IMR-90 (cell line): ENCODE measurements at regions not wholly inside any gene's neighbourhood (a gene's known extent, or its start where the extent isn't known, plus 50 kb on each side); places are given as distances from the start of the nearest gene placed in this dataset.

Source experiments
- ATAC-seq: fragments of 200-7000 bp; cut with Tn5 transposase; 2 replicates; pipeline ENCODE4 v1.9.1; 2020; ENCODE audit warnings: low read depth, mild to moderate bottlenecking, moderate library complexity
- BruUV-seq: library from RNA; stranded (reverse); fragments of 400-500 nt; replicated peaks from 2 replicates; lab custom pipeline; 2021; lab: Mats Ljungman, UMichigan
- CTCF ChIA-PET: fragments of 300-600 bp; formaldehyde crosslinking; extraction: SDS; loops from one replicate; lab custom pipeline; 2021; ENCODE audit warnings: antibody characterized with exemption; lab: Yijun Ruan, JAX
- POLR2A ChIA-PET: fragments of 300-600 bp; sonication (Branson Sonifier 250); formaldehyde crosslinking; loops from one replicate; lab custom pipeline; 2022; ENCODE audit warnings: antibody characterized with exemption; ENCODE audit not compliant: unreplicated experiment; lab: Charles Lee
- DNase-seq: peaks from one replicate; pipeline ENCODE4 v3.0.0; 2013
- H2AFZ ChIP-seq: replicated peaks from 2 replicates; pipeline ENCODE3; 2013; ENCODE audit warnings: low read length, mild to moderate bottlenecking; ENCODE audit not compliant: poor library complexity
- H2AK5ac ChIP-seq: 2 replicates; pipeline ENCODE4 v1.6.1; 2013; ENCODE audit warnings: low read depth, low read length, inconsistent platforms
- H2AK9ac ChIP-seq: replicated peaks from 2 replicates; pipeline ENCODE3; 2013; ENCODE audit warnings: mild to moderate bottlenecking, low read depth, low read length, moderate library complexity; ENCODE audit not compliant: poor library complexity
- H2BK120ac ChIP-seq: 2 replicates; pipeline ENCODE4 v1.6.1; 2013; ENCODE audit warnings: low read depth, low read length, inconsistent platforms
- H2BK15ac ChIP-seq: 3 replicates; pipeline ENCODE4 v1.6.1; 2013; ENCODE audit warnings: low read depth, low read length, inconsistent platforms
- H2BK20ac ChIP-seq: 2 replicates; pipeline ENCODE4 v1.6.1; 2013; ENCODE audit warnings: low read depth, mild to moderate bottlenecking, inconsistent platforms, low read length, moderate library complexity
- H2BK5ac ChIP-seq: 2 replicates; pipeline ENCODE4 v1.6.1; 2013; ENCODE audit warnings: mild to moderate bottlenecking, low read depth, low read length, inconsistent platforms; ENCODE audit not compliant: poor library complexity, severe bottlenecking
- H3K14ac ChIP-seq: replicated peaks from 2 replicates; pipeline ENCODE4 v1.6.1; 2013; ENCODE audit warnings: low read depth, low read length, inconsistent platforms
- H3K18ac ChIP-seq: 2 replicates; pipeline ENCODE4 v1.6.1; 2013; ENCODE audit warnings: low read depth, low read length, control low read depth
- H3K23ac ChIP-seq: 2 replicates; pipeline ENCODE4 v1.6.1; 2013; ENCODE audit warnings: low read depth, low read length, inconsistent platforms
- H3K27ac ChIP-seq: 2 replicates; pipeline ENCODE4 v1.5.1; 2013; ENCODE audit warnings: mild to moderate bottlenecking, control low read depth, low read length; ENCODE audit not compliant: insufficient read depth
- H3K27me3 ChIP-seq: 2 replicates; pipeline ENCODE4 v1.6.1; 2013; ENCODE audit warnings: low read length; ENCODE audit not compliant: control insufficient read depth, insufficient read depth
- H3K36me3 ChIP-seq: 2 replicates; pipeline ENCODE4 v1.6.1; 2013; ENCODE audit warnings: low read length, mixed read lengths; ENCODE audit not compliant: control insufficient read depth, insufficient read depth
- H3K4ac ChIP-seq: 2 replicates; pipeline ENCODE4 v1.6.1; 2013; ENCODE audit warnings: low read depth, low read length, inconsistent platforms
- H3K4me1 ChIP-seq: 2 replicates; pipeline ENCODE4 v1.6.1; 2013; ENCODE audit warnings: low read length, mixed read lengths; ENCODE audit not compliant: control insufficient read depth, insufficient read depth
- H3K4me2 ChIP-seq: 2 replicates; pipeline ENCODE4 v1.6.1; 2013; ENCODE audit warnings: low read depth, mild to moderate bottlenecking, control low read depth, low read length, moderate library complexity
- H3K4me3 ChIP-seq: 2 replicates; pipeline ENCODE4 v1.5.1; 2013; ENCODE audit warnings: low read depth, mild to moderate bottlenecking, control low read depth, low read length, moderate library complexity; ENCODE audit not compliant: insufficient read depth
- H3K56ac ChIP-seq: 2 replicates; pipeline ENCODE4 v1.6.1; 2013; ENCODE audit warnings: low read length, inconsistent platforms; ENCODE audit not compliant: insufficient read depth; ENCODE audit errors: extremely low read depth
- H3K79me1 ChIP-seq, 2 experiments: 2 replicates each; pipeline ENCODE4 v1.6.1; 2013; ENCODE audit warnings: low read length in 2 of 2, inconsistent platforms in 1 of 2, low read depth in 1 of 2
- H3K9ac ChIP-seq: 2 replicates; pipeline ENCODE4 v1.6.1; 2013; ENCODE audit warnings: low read depth, low read length, control low read depth
- H3K9me1 ChIP-seq: 2 replicates; pipeline ENCODE4 v1.6.1; 2013; ENCODE audit warnings: low read length, inconsistent platforms; ENCODE audit not compliant: insufficient read depth
- H3K9me3 ChIP-seq: 2 replicates; pipeline ENCODE4 v1.6.1; 2013; ENCODE audit warnings: low read length; ENCODE audit not compliant: control insufficient read depth, insufficient read depth
- H4K20me1 ChIP-seq: 2 replicates; pipeline ENCODE4 v1.6.1; 2013; ENCODE audit warnings: low read length, inconsistent platforms; ENCODE audit not compliant: insufficient read depth
- H4K5ac ChIP-seq: 2 replicates; pipeline ENCODE4 v1.6.1; 2013; ENCODE audit warnings: mild to moderate bottlenecking, low read depth, low read length, control low read depth
- H4K8ac ChIP-seq, 2 experiments: 2 replicates each; pipeline ENCODE4 v1.6.1; 2013; ENCODE audit warnings: low read depth in 2 of 2, low read length in 2 of 2, control low read depth in 1 of 2, inconsistent platforms in 1 of 2
- H4K91ac ChIP-seq: 2 replicates; pipeline ENCODE4 v1.6.1; 2013; ENCODE audit warnings: low read depth, low read length, inconsistent platforms; ENCODE audit not compliant: insufficient read depth
- BHLHE40 ChIP-seq: fragments of 150-350 bp; IDR thresholded peaks from 2 replicates; pipeline ENCODE4 v1.6.1; 2016; ENCODE audit warnings: mild to moderate bottlenecking, low read depth, low read length
- CEBPB ChIP-seq: IDR thresholded peaks from 2 replicates; pipeline ENCODE4 v1.6.1; 2012; ENCODE audit warnings: low read depth, low read length, improper control_type of control experiment
- CHD1 ChIP-seq: IDR thresholded peaks from 2 replicates; pipeline ENCODE4 v1.6.1; 2012; ENCODE audit warnings: low read depth, low read length, improper control_type of control experiment
- CTCF ChIP-seq: conservative IDR thresholded peaks from 2 replicates; pipeline ENCODE4 v1.5.1; 2012; ENCODE audit warnings: mild to moderate bottlenecking, low read depth, low read length, improper control_type of control experiment
- ELK1 ChIP-seq: fragments of 150-350 bp; IDR thresholded peaks from 2 replicates; pipeline ENCODE4 v1.6.1; 2016; ENCODE audit warnings: low read depth, mild to moderate bottlenecking, low read length, moderate library complexity, borderline replicate concordance
- FOS ChIP-seq: fragments of 150-350 bp; IDR thresholded peaks from 2 replicates; pipeline ENCODE4 v1.6.1; 2016; ENCODE audit warnings: low read depth, low read length
- MAFK ChIP-seq: IDR thresholded peaks from 2 replicates; pipeline ENCODE4 v1.6.1; 2012; ENCODE audit warnings: low read depth, low read length, improper control_type of control experiment
- MAZ ChIP-seq: IDR thresholded peaks from 2 replicates; pipeline ENCODE4 v1.6.1; 2012; ENCODE audit warnings: low read depth, mild to moderate bottlenecking, low read length, improper control_type of control experiment, moderate library complexity, borderline replicate concordance
- MXI1 ChIP-seq: IDR thresholded peaks from 2 replicates; pipeline ENCODE4 v1.6.1; 2012; ENCODE audit warnings: low read depth, mild to moderate bottlenecking, low read length, moderate library complexity, borderline replicate concordance
- NFE2L2 ChIP-seq: fragments of 150-350 bp; IDR thresholded peaks from 2 replicates; pipeline ENCODE4 v1.6.1; 2016; ENCODE audit warnings: low read depth, mild to moderate bottlenecking, low read length
- POLR2A ChIP-seq: IDR thresholded peaks from 2 replicates; pipeline ENCODE4 v1.6.1; 2012; ENCODE audit warnings: mild to moderate bottlenecking, low read depth, low read length
- RAD21 ChIP-seq: IDR thresholded peaks from 2 replicates; pipeline ENCODE4 v1.6.1; 2012; ENCODE audit warnings: low read length, improper control_type of control experiment
- RCOR1 ChIP-seq: IDR thresholded peaks from 2 replicates; pipeline ENCODE4 v1.6.1; 2012; ENCODE audit warnings: mild to moderate bottlenecking, low read length, improper control_type of control experiment; ENCODE audit not compliant: insufficient replicate concordance
- RFX5 ChIP-seq: IDR thresholded peaks from 2 replicates; pipeline ENCODE4 v1.8.0; 2012; ENCODE audit warnings: low read depth, mild to moderate bottlenecking, low read length, moderate library complexity
- SMC3 ChIP-seq: fragments of 150-350 bp; IDR thresholded peaks from 2 replicates; pipeline ENCODE4 v1.6.1; 2016; ENCODE audit warnings: low read depth, mild to moderate bottlenecking, antibody characterized with exemption, low read length, moderate library complexity
- USF2 ChIP-seq: fragments of 150-350 bp; IDR thresholded peaks from 2 replicates; pipeline ENCODE4 v1.6.1; 2017; ENCODE audit warnings: mild to moderate bottlenecking, antibody characterized with exemption, low read length, low read depth
- WGBS, 2 experiments: methylation state at CpG; one replicate each; pipeline versions ENCODE4 v1.1.5 to v1.1.7; 2013; ENCODE audit warnings: missing lambda C conversion rate in 2 of 2; ENCODE audit not compliant: insufficient read length in 1 of 2; ENCODE audit errors: extremely low coverage in 2 of 2; 5-methylcytosine and 5-hydroxymethylcytosine counted together
- dilution Hi-C: fragments of 300-500 bp; cut with HindIII; formaldehyde crosslinking; loops from one replicate; pipeline ENCODE4 v1.14.3; 2018; ENCODE audit warnings: low sequenced_read_pairs; ENCODE audit not compliant: unreplicated experiment
- in situ Hi-C: fragments of 300-500 bp; cut with MboI; formaldehyde crosslinking; loops from 3 replicates; pipeline ENCODE4 v1.14.3; 2019; ENCODE audit warnings: low sequenced_read_pairs, inconsistent platforms, mixed read lengths
- intact Hi-C: fragments of 100-400 bp; cut with micrococcal nuclease; formaldehyde crosslinking; loops from 2 replicates; pipeline ENCODE4 v1.10.0; 2022

- H2AK5ac ChIP-seq: no peak overlapping the region
- no peak overlapping the region for H2BK20ac ChIP-seq
- H4K20me1 ChIP-seq: no peaks in the 10 kb centered on the region
- no peak overlapping the region for H3K23ac ChIP-seq
- no peak overlapping the region for H2BK120ac ChIP-seq
- H3K4me3 ChIP-seq: no peak overlapping the region
- no CpG with 5 or more reads among the region's 3 CpGs for WGBS, 2 experiments
- CTCF ChIA-PET: no interaction called here
- dilution Hi-C loops: no loop called here
- H3K9ac ChIP-seq: no peak overlapping the region
- no peaks in the 10 kb centered on the region for H3K36me3 ChIP-seq
- no peaks in the 10 kb centered on the region for H3K4me1 ChIP-seq
- no peak overlapping the region for H3K14ac ChIP-seq
- no peak overlapping the region for H4K91ac ChIP-seq
- no peak overlapping the region for H3K56ac ChIP-seq
- ATAC-seq (no peak), DNase-seq (no peak)
- no peak overlapping the region for H2AFZ ChIP-seq
- H3K9me1 ChIP-seq: no peaks in the 10 kb centered on the region
- no peaks in the 10 kb centered on the region for H3K27me3 ChIP-seq
- in situ Hi-C loops: no loop called here
- H3K9me3 ChIP-seq: peaks cover 9% of the 10 kb centered on the region
- H2BK5ac ChIP-seq: no peak overlapping the region
- POLR2A ChIA-PET: no interaction called here
- intact Hi-C loops: no loop called here
- H2AK9ac ChIP-seq: no peak overlapping the region
- no peaks in the 10 kb centered on the region for H3K79me1 ChIP-seq
- H3K27ac ChIP-seq: no peak overlapping the region
- H4K8ac ChIP-seq: no peak overlapping the region
- no peak overlapping the region for H3K4ac ChIP-seq
- H3K18ac ChIP-seq: no peak overlapping the region
- H3K4me2 ChIP-seq: no peak overlapping the region
- BruUV-seq: no TSS peak
- TF ChIP-seq FOS (no peak), CHD1 (no peak), RFX5 (no peak), CTCF (no peak), BHLHE40 (no peak), RCOR1 (no peak), NFE2L2 (no peak), MXI1 (no peak), MAZ (no peak), POLR2A (no peak), SMC3 (no peak), CEBPB (no peak), MAFK (no peak), ELK1 (no peak), RAD21 (no peak), USF2 (no peak)
- no peak overlapping the region for H2BK15ac ChIP-seq
- no peak overlapping the region for H4K5ac ChIP-seq
Measured at GRCh38 chr5:174644436-174644835, 79.9 kb upstream of the MSX2 start.
